ENCODE measurements at regions not wholly inside any gene's neighbourhood (a gene's known extent, or its start where the extent isn't known, plus 50 kb on each side); places are given as distances from the start of the nearest gene placed in this dataset.

DNA sequence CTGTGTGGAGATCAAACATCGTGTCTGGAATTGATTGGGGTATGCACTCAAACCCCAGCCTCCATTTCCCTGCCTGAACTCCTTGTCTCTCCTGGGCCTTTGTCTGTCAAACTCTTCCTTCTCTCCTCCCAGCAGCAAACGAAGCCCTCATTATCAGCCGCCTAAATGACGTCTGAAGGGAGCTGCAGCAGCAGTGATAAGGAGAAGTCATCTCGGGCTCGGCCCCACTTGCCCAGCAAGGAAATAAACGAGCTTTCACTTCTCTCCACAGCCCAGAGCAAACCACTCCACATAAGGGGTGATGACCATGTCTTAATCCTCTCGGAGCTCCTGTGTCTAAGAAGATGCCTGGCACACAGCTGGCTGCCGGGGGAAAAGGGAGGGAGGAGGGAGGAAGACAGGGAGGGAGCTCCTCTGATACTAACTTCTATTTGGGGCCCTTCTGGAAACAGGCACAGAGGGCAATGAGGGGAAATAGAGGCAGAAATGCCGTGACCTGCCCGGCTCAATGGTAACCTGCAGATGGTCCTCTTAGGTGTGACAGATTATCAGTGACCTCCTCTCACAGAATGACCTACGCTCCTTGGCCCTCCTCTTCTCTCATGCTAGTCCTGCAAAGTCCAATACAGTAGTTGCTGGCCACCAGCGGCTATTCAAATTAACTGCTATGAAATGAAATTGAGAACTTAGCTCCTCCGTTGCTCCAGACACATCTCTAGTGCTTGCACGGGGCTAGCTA lies 100.4 kb downstream of the PXDC1 start:
- Histone ChIP-seq H3K4me3 (ENCODE audit: low read depth, low read length) (no peak overlapping the region), H3K4me1 (no peaks in the 10 kb centered on the region), H3K36me3 (ENCODE audit: control insufficient read depth, insufficient read depth, low read length) (no peaks in the 10 kb centered on the region), H3K27me3 (replicated peaks; ENCODE audit: control insufficient read depth, insufficient read depth, low read length) (no peaks in the 10 kb centered on the region), H3K9me3 (no peaks in the 10 kb centered on the region)
- Mint-ChIP-seq H3K9me3 (ENCODE audit: unreplicated experiment) (no peaks in the 10 kb centered on the region), H3K36me3 (ENCODE audit: insufficient read depth, unreplicated experiment) (no peaks in the 10 kb centered on the region), H3K27ac (ENCODE audit: unreplicated experiment) (no peak overlapping the region), H3K4me1 (ENCODE audit: low read depth, unreplicated experiment) (peaks cover 9% of the 10 kb centered on the region), H3K4me3 (ENCODE audit: unreplicated experiment) (no peak overlapping the region), H3K27me3 (ENCODE audit: insufficient read depth, unreplicated experiment) (no peaks in the 10 kb centered on the region)
- CTCF ChIA-PET = no interaction called here
- intact Hi-C loops (cut with micrococcal nuclease; ENCODE audit: unreplicated experiment) = no loop called here
- POLR2A ChIA-PET = no interaction called here
- BruUV-seq (replicated peaks) = no TSS peak
- TF ChIP-seq, protein P1, sequence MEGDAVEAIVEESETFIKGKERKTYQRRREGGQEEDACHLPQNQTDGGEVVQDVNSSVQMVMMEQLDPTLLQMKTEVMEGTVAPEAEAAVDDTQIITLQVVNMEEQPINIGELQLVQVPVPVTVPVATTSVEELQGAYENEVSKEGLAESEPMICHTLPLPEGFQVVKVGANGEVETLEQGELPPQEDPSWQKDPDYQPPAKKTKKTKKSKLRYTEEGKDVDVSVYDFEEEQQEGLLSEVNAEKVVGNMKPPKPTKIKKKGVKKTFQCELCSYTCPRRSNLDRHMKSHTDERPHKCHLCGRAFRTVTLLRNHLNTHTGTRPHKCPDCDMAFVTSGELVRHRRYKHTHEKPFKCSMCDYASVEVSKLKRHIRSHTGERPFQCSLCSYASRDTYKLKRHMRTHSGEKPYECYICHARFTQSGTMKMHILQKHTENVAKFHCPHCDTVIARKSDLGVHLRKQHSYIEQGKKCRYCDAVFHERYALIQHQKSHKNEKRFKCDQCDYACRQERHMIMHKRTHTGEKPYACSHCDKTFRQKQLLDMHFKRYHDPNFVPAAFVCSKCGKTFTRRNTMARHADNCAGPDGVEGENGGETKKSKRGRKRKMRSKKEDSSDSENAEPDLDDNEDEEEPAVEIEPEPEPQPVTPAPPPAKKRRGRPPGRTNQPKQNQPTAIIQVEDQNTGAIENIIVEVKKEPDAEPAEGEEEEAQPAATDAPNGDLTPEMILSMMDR (IDR thresholded peaks at IDR 0.05; ENCODE audit: insufficient read depth in 1 of 2, low read depth in 1 of 2, low read length in 1 of 2, severe bottlenecking in 1 of 2, unreplicated experiment in 1 of 2) = no peak
- DNase-seq = no peak

DNA sequence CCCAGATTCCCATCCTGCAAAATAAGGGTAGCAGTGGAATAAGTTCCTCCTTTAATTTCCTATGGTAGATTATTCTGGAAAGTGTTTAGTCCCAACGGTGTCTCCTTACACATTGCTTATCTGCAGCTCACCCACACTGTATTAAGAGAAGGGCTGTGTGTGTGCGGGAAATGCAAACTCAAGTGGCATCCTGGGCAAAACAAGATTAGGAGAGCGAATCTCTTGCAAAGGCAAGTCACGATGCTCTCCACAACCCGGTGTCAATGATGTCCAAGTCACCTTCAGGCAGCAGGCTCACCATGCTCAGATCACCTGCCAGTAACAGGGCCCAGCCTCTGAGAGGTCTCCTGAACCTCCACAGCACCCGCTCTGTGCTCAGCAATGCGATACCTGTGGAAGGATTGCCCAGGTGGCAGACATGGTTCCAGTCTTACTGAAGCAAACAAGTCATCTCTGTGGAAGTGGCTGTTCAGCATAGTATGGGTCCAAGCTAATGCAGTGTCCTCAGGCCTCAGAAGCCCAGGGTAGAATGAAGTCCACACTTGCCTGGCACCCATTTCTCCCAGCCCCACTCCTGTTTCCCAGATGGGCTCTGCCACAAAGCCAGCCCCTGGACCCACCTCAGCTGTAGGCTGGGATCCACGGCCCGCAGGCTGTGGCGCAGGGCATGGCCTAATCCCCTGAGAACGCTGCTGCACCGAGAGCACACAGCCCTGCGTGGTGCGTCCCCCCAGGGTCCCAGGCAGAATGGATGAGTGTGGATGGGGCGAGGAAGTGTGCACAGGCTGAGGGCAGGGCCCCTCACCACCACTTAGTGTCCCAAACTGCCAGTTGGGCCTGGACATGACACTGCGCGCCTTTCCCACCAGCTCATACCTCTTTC lies 101.2 kb downstream of the PXDC1 start:
- Mint-ChIP-seq H3K27ac (ENCODE audit: unreplicated experiment) (no peak overlapping the region), H3K36me3 (ENCODE audit: insufficient read depth, unreplicated experiment) (no peaks in the 10 kb centered on the region), H3K4me3 (ENCODE audit: unreplicated experiment) (no peak overlapping the region), H3K27me3 (ENCODE audit: insufficient read depth, unreplicated experiment) (no peaks in the 10 kb centered on the region), H3K9me3 (ENCODE audit: unreplicated experiment) (no peaks in the 10 kb centered on the region), H3K4me1 (ENCODE audit: low read depth, unreplicated experiment) (peaks cover 9% of the 10 kb centered on the region)
- no TSS peak for BruUV-seq (replicated peaks)
- Histone ChIP-seq H3K9me3 (no peaks in the 10 kb centered on the region), H3K4me3 (ENCODE audit: low read depth, low read length) (no peak overlapping the region), H3K36me3 (ENCODE audit: control insufficient read depth, insufficient read depth, low read length) (no peaks in the 10 kb centered on the region), H3K27me3 (replicated peaks; ENCODE audit: control insufficient read depth, insufficient read depth, low read length) (no peaks in the 10 kb centered on the region), H3K4me1 (no peaks in the 10 kb centered on the region)
- CTCF ChIA-PET = no interaction called here
- intact Hi-C loops (cut with micrococcal nuclease; ENCODE audit: unreplicated experiment) = no loop called here
- POLR2A ChIA-PET = no interaction called here
- TF ChIP-seq, protein P1 (IDR thresholded peaks at IDR 0.05; ENCODE audit: insufficient read depth in 1 of 2, low read depth in 1 of 2, low read length in 1 of 2, severe bottlenecking in 1 of 2, unreplicated experiment in 1 of 2) = no peak
- no peak for DNase-seq

- H3K27me3 Mint-ChIP-seq (ENCODE audit: insufficient read depth, unreplicated experiment) = no peaks in the 10 kb centered on the region
- H3K36me3 ChIP-seq (ENCODE audit: control insufficient read depth, insufficient read depth, low read length) = no peaks in the 10 kb centered on the region
- DNase-seq = no peak
- no peaks in the 10 kb centered on the region for H3K27me3 ChIP-seq (replicated peaks; ENCODE audit: control insufficient read depth, insufficient read depth, low read length)
- TF ChIP-seq, protein P1 (IDR thresholded peaks at IDR 0.05; ENCODE audit: insufficient read depth in 1 of 2, low read depth in 1 of 2, low read length in 1 of 2, severe bottlenecking in 1 of 2, unreplicated experiment in 1 of 2) = no peak
- H3K27ac Mint-ChIP-seq (ENCODE audit: unreplicated experiment) = no peak overlapping the region
- intact Hi-C loops (cut with micrococcal nuclease; ENCODE audit: unreplicated experiment) = no loop called here
- no peaks in the 10 kb centered on the region for H3K9me3 Mint-ChIP-seq (ENCODE audit: unreplicated experiment)
- H3K4me1 Mint-ChIP-seq (ENCODE audit: low read depth, unreplicated experiment) = peaks cover 9% of the 10 kb centered on the region
- no peak overlapping the region for H3K4me3 Mint-ChIP-seq (ENCODE audit: unreplicated experiment)
- ChIA-PET CTCF (no interaction called here), POLR2A (no interaction called here)
- H3K36me3 Mint-ChIP-seq (ENCODE audit: insufficient read depth, unreplicated experiment) = no peaks in the 10 kb centered on the region
- H3K9me3 ChIP-seq = no peaks in the 10 kb centered on the region
- no TSS peak for BruUV-seq (replicated peaks)
- H3K4me1 ChIP-seq = no peaks in the 10 kb centered on the region
- no peak overlapping the region for H3K4me3 ChIP-seq (ENCODE audit: low read depth, low read length)
Measured at GRCh38 chr6:3648724-3649123, 102.8 kb downstream of the PXDC1 start.

All from Caco-2 (cell line).